MM.1S (cell line): ENCODE measurements at regions not wholly inside any gene's neighbourhood (a gene's known extent, or its start where the extent isn't known, plus 50 kb on each side); places are given as distances from the start of the nearest gene placed in this dataset.

ENCODE experiments used
- DNase-seq: peaks from one replicate; pipeline ENCODE4 v3.0.0-alpha.2; 2015
- H2AFZ ChIP-seq: fragments of 300-600 bp; sonication (generic); 2 replicates; pipeline ENCODE4 v1.6.0; 2016; ENCODE audit warnings: antibody characterized with exemption, low read length
- H3F3A ChIP-seq: fragments of 300-600 bp; sonication (generic); 2 replicates; pipeline ENCODE4 v1.6.1; 2016; ENCODE audit warnings: mild to moderate bottlenecking, antibody characterized with exemption, low read length, moderate library complexity, mixed read lengths; ENCODE audit not compliant: insufficient read depth
- H3K27ac ChIP-seq: fragments of 300-600 bp; sonication (generic); 2 replicates; pipeline ENCODE4 v1.5.1; 2016; ENCODE audit warnings: mild to moderate bottlenecking, low read length
- H3K27me3 ChIP-seq: fragments of 300-600 bp; sonication (generic); replicated peaks from 2 replicates; pipeline ENCODE4 v1.6.0; 2016; ENCODE audit warnings: low read length; ENCODE audit not compliant: insufficient read depth
- H3K36me3 ChIP-seq: fragments of 300-600 bp; sonication (generic); replicated peaks from 2 replicates; pipeline ENCODE4 v1.6.1; 2016; ENCODE audit warnings: mild to moderate bottlenecking, low read length, mixed read lengths; ENCODE audit not compliant: insufficient read depth
- H3K4me1 ChIP-seq: fragments of 300-600 bp; sonication (generic); 2 replicates; pipeline ENCODE4 v1.6.1; 2016; ENCODE audit warnings: low read length, mixed read lengths
- H3K4me2 ChIP-seq: fragments of 300-600 bp; sonication (generic); 2 replicates; pipeline ENCODE4 v1.6.0; 2016; ENCODE audit warnings: low read depth, low read length
- H3K4me3 ChIP-seq: fragments of 300-600 bp; sonication (generic); 2 replicates; pipeline ENCODE4 v1.5.1; 2016; ENCODE audit warnings: low read length, mixed read lengths
- H3K79me2 ChIP-seq: fragments of 300-600 bp; sonication (generic); 2 replicates; pipeline ENCODE4 v1.6.1; 2016; ENCODE audit warnings: mixed run types, low read length, mixed read lengths
- H3K9ac ChIP-seq: fragments of 300-600 bp; sonication (generic); 2 replicates; pipeline ENCODE4 v1.6.1; 2016; ENCODE audit warnings: low read length, mixed read lengths
- H3K9me2 ChIP-seq: fragments of 300-600 bp; sonication (generic); replicated peaks from 2 replicates; pipeline ENCODE4 v1.6.1; 2016; ENCODE audit warnings: mild to moderate bottlenecking, low read length, mixed read lengths; ENCODE audit not compliant: insufficient read depth
- H3K9me3 ChIP-seq: fragments of 300-600 bp; sonication (generic); replicated peaks from 2 replicates; pipeline ENCODE4 v1.6.1; 2016; ENCODE audit warnings: mild to moderate bottlenecking, low read length, mixed read lengths; ENCODE audit not compliant: insufficient read depth
- H4K20me1 ChIP-seq: fragments of 300-600 bp; sonication (generic); 2 replicates; pipeline ENCODE4 v1.6.1; 2016; ENCODE audit warnings: mild to moderate bottlenecking, low read length, moderate library complexity, mixed read lengths; ENCODE audit not compliant: insufficient read depth
- CTCF ChIP-seq: fragments of 300-600 bp; sonication (generic); IDR thresholded peaks from 2 replicates; pipeline ENCODE4 v1.5.1; 2016; ENCODE audit warnings: antibody characterized with exemption, low read length, mixed read lengths
- EZH2 ChIP-seq: fragments of 300-600 bp; sonication (generic); optimal IDR thresholded peaks from 2 replicates; pipeline ENCODE3; 2017; ENCODE audit warnings: low read depth, mild to moderate bottlenecking, antibody characterized with exemption, low read length, mixed read lengths
- EZH2phosphoT487 ChIP-seq: fragments of 300-600 bp; sonication (generic); IDR thresholded peaks from 2 replicates; pipeline ENCODE4 v1.6.1; 2018; ENCODE audit warnings: antibody characterized with exemption, low read length

GRCh38 chr18:78390348-78390951, 589.2 kb upstream of the SALL3 start:
- Histone ChIP-seq H3K4me2 (no peak overlapping the region), H3K9ac (no peak overlapping the region), H3K27ac (no peak overlapping the region), H3F3A (no peaks in the 10 kb centered on the region), H2AFZ (no peak overlapping the region), H4K20me1 (no peaks in the 10 kb centered on the region), H3K4me1 (no peaks in the 10 kb centered on the region), H3K79me2 (no peaks in the 10 kb centered on the region), H3K27me3 (no peaks in the 10 kb centered on the region), H3K36me3 (no peaks in the 10 kb centered on the region), H3K9me3 (no peaks in the 10 kb centered on the region), H3K4me3 (no peak overlapping the region), H3K9me2 (no peaks in the 10 kb centered on the region)
- no peak for TF ChIP-seq CTCF
- DNase-seq = no peak

GRCh38 chr18:78390952-78391348, 588.7 kb upstream of the SALL3 start:
- no peak overlapping the region for H3K27ac ChIP-seq
- no peaks in the 10 kb centered on the region for H3K27me3 ChIP-seq
- H3F3A ChIP-seq = no peaks in the 10 kb centered on the region
- no peak overlapping the region for H3K4me3 ChIP-seq
- H2AFZ ChIP-seq = no peak overlapping the region
- H3K9me3 ChIP-seq = no peaks in the 10 kb centered on the region
- H3K4me2 ChIP-seq = no peak overlapping the region
- no peaks in the 10 kb centered on the region for H3K9me2 ChIP-seq
- no peak overlapping the region for H3K9ac ChIP-seq
- H3K36me3 ChIP-seq = no peaks in the 10 kb centered on the region
- no peak for DNase-seq
- no peak for TF ChIP-seq EZH2
- no peak for TF ChIP-seq EZH2phosphoT487
- TF ChIP-seq CTCF = no peak
- no peaks in the 10 kb centered on the region for H4K20me1 ChIP-seq
- H3K4me1 ChIP-seq = no peaks in the 10 kb centered on the region
- no peaks in the 10 kb centered on the region for H3K79me2 ChIP-seq

DNA sequence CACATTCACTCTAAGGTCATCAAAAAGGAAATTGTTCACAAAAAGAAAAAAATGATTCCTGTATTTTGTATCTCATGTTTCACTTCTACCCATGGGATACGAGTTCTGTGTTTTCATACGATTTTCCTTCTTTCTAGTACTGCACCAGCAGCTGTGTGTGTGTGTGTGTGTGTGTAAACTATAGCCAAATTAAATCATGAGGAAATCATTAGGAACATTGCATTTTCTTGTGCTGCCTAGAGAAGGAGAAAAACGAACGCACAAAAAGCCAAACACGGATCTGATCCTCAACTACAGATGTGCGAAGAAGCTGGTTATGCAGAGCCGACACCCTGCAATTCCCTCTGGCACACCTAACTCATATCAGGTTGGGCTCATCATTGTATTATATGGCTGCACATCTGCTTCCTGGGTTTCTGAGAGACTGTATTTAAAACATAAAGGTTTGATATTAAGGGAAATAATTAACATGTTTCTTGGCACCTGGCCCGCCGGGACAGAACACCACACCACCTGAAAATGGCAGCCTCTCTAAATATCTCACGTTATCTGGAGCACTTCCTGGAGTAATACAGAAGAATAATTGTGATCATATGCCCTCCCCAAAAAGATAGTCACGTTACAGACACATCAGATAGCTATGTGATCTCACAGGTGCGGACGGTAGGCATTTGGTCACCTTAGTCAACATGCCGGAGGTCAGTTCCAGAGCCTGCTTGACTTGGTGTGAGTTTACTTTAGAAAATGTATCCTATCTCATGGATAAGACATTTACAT, 586.3 kb upstream of the SALL3 start:
- Histone ChIP-seq H3K4me2 (no peak overlapping the region), H3K4me3 (no peak overlapping the region), H3K9me2 (no peaks in the 10 kb centered on the region), H4K20me1 (no peaks in the 10 kb centered on the region), H3F3A (no peaks in the 10 kb centered on the region), H3K36me3 (no peaks in the 10 kb centered on the region), H2AFZ (no peak overlapping the region), H3K9ac (no peak overlapping the region), H3K79me2 (no peaks in the 10 kb centered on the region), H3K9me3 (no peaks in the 10 kb centered on the region), H3K4me1 (no peaks in the 10 kb centered on the region), H3K27ac (no peak overlapping the region), H3K27me3 (no peaks in the 10 kb centered on the region)
- DNase-seq = no peak
- TF ChIP-seq EZH2 (no peak), EZH2phosphoT487 (no peak), CTCF (no peak)
